Activated CD8-positive, alpha-beta memory T cell treated with anti-CD3 and anti-CD28 coated beads for 36 hours (primary cell): ENCODE measurements at regions not wholly inside any gene's neighbourhood (a gene's known extent, or its start where the extent isn't known, plus 50 kb on each side); places are given as distances from the start of the nearest gene placed in this dataset.

Experiments used
- CTCF ChIA-PET: fragments of 350-600 bp; sonication (Branson Sonifier 250); formaldehyde crosslinking; loops from one replicate; lab custom pipeline; 2021; ENCODE audit warnings: antibody characterized with exemption; lab: Charles Lee
- POLR2A ChIA-PET: fragments of 350-600 bp; sonication (Branson Sonifier 250); formaldehyde crosslinking; loops from one replicate; lab custom pipeline; 2021; ENCODE audit warnings: antibody characterized with exemption; lab: Charles Lee

GRCh38 chr13:84870190-84870589, 929.0 kb downstream of the SLITRK6 start:
- POLR2A ChIA-PET, result no interaction called here
- CTCF ChIA-PET, result no interaction called here

GRCh38 chr13:84867246-84867645, 932.0 kb downstream of the SLITRK6 start:
- POLR2A ChIA-PET, result no interaction called here

GRCh38 chr13:84865783-84866221, 933.4 kb downstream of the SLITRK6 start:
- POLR2A ChIA-PET, result interaction anchor here (0.6 kb wide), 1 partner anchor 1534 kb away, joined by 4 read pairs; no protein-coding TSS in a partner anchor
- CTCF ChIA-PET, result no interaction called here

More at GRCh38 chr13:84867246-84867645, 932.0 kb downstream of the SLITRK6 start:
- CTCF ChIA-PET, result no interaction called here

- ChIA-PET CTCF (no interaction called here), POLR2A (no interaction called here)
Measured at GRCh38 chr13:84864341-84864740, 934.9 kb downstream of the SLITRK6 start.

- ChIA-PET POLR2A (no interaction called here), CTCF (interaction anchor here (0.6 kb wide), 1 partner anchor 22 kb away, joined by 3 read pairs; no protein-coding TSS in a partner anchor)
Measured at GRCh38 chr13:84847107-84847506, 952.1 kb downstream of the SLITRK6 start.

GRCh38 chr13:84845907-84846619, 953.2 kb downstream of the SLITRK6 start:
- CTCF ChIA-PET, result no interaction called here
- POLR2A ChIA-PET, result no interaction called here

GRCh38 chr13:84844473-84844872, 954.7 kb downstream of the SLITRK6 start:
- POLR2A ChIA-PET, result no interaction called here
- CTCF ChIA-PET, result no interaction called here

- CTCF ChIA-PET, result no interaction called here
- POLR2A ChIA-PET, result no interaction called here
Measured at GRCh38 chr13:84843368-84843767, 955.9 kb downstream of the SLITRK6 start.

- CTCF ChIA-PET, result no interaction called here
- POLR2A ChIA-PET, result no interaction called here
Measured at GRCh38 chr13:84834201-84834600, 951.9 kb upstream of the SLITRK1 start.

GRCh38 chr13:84831666-84832657, 949.7 kb upstream of the SLITRK1 start:
- CTCF ChIA-PET, result no interaction called here
- POLR2A ChIA-PET, result no interaction called here

- ChIA-PET POLR2A (no interaction called here), CTCF (no interaction called here)
Measured at GRCh38 chr13:84823528-84823927, 941.3 kb upstream of the SLITRK1 start.

GRCh38 chr13:84821261-84821660, 939.0 kb upstream of the SLITRK1 start:
- CTCF ChIA-PET, result no interaction called here
- POLR2A ChIA-PET, result no interaction called here

- POLR2A ChIA-PET, result no interaction called here
- CTCF ChIA-PET, result no interaction called here
Measured at GRCh38 chr13:84816567-84817105, 934.4 kb upstream of the SLITRK1 start.

GRCh38 chr13:84812789-84813188, 930.5 kb upstream of the SLITRK1 start:
- ChIA-PET POLR2A (no interaction called here), CTCF (no interaction called here)

GRCh38 chr13:84812078-84812477, 929.8 kb upstream of the SLITRK1 start:
- CTCF ChIA-PET, result no interaction called here
- POLR2A ChIA-PET, result no interaction called here

GRCh38 chr13:84810781-84811180, 928.5 kb upstream of the SLITRK1 start:
- ChIA-PET POLR2A (no interaction called here), CTCF (no interaction called here)

GRCh38 chr13:84802073-84802472, 919.8 kb upstream of the SLITRK1 start:
- POLR2A ChIA-PET, result no interaction called here
- CTCF ChIA-PET, result no interaction called here

- POLR2A ChIA-PET, result no interaction called here
- CTCF ChIA-PET, result no interaction called here
Measured at GRCh38 chr13:84784443-84785153, 902.3 kb upstream of the SLITRK1 start.

- CTCF ChIA-PET, result no interaction called here
Measured at GRCh38 chr13:84777316-84777715, 895.0 kb upstream of the SLITRK1 start.

GRCh38 chr13:84776593-84776992, 894.3 kb upstream of the SLITRK1 start:
- ChIA-PET POLR2A (no interaction called here), CTCF (no interaction called here)

More at GRCh38 chr13:84777316-84777715, 895.0 kb upstream of the SLITRK1 start:
- POLR2A ChIA-PET, result no interaction called here
